BJ (cell line): ENCODE measurements at regions not wholly inside any gene's neighbourhood (a gene's known extent, or its start where the extent isn't known, plus 50 kb on each side); places are given as distances from the start of the nearest gene placed in this dataset.

ENCODE experiments used
- CTCF ChIA-PET: fragments of 350-600 bp; formaldehyde crosslinking; extraction: SDS; loops from one replicate; lab custom pipeline; 2021; ENCODE audit warnings: antibody characterized with exemption, inconsistent platforms; lab: Yijun Ruan, JAX
- POLR2A ChIA-PET: fragments of 300-600 bp; sonication (Branson Sonifier 250); formaldehyde crosslinking; extraction: SDS; loops from one replicate; lab custom pipeline; 2021; ENCODE audit warnings: antibody characterized with exemption; lab: Charles Lee
- DNase-seq: peaks from one replicate; pipeline ENCODE4 v3.0.0-alpha.2; 2011; ENCODE audit warnings: low read depth
- H3K27me3 ChIP-seq: 2 replicates; pipeline ENCODE4 v1.6.0; 2011; ENCODE audit warnings: low read length; ENCODE audit not compliant: control insufficient read depth, insufficient read depth
- H3K36me3 ChIP-seq: 2 replicates; pipeline ENCODE4 v1.5.1; 2011; ENCODE audit warnings: low read length; ENCODE audit not compliant: control insufficient read depth, insufficient read depth
- H3K4me3 ChIP-seq: 2 replicates; pipeline ENCODE4 v1.5.1; 2011; ENCODE audit warnings: low read depth, mild to moderate bottlenecking, control low read depth, low read length
- CTCF ChIP-seq: IDR thresholded peaks from 2 replicates; pipeline ENCODE4 v1.5.1; 2011; ENCODE audit warnings: low read depth, mild to moderate bottlenecking, control low read depth, inconsistent platforms, low read length, moderate library complexity; ENCODE audit not compliant: insufficient read depth

GRCh38 chr1:94332952-94333351 lies 85.2 kb upstream of the ABCD3 start:
- no peaks in the 10 kb centered on the region for H3K27me3 ChIP-seq
- H3K36me3 ChIP-seq = no peaks in the 10 kb centered on the region
- ChIA-PET POLR2A (interaction anchor here (0.6 kb wide), 4 partner anchors 13 to 936 kb away, joined by 3 to 4 read pairs (median 3); no protein-coding TSS in a partner anchor), CTCF (interaction anchor here (0.8 to 26.7 kb wide), 6 partner anchors 96 to 297 kb away, joined by 3 to 874 read pairs (median 6); partner anchors contain the start of gene ARHGAP29)
- no peak overlapping the region for H3K4me3 ChIP-seq
- no peak for DNase-seq
- TF ChIP-seq CTCF = no peak

GRCh38 chr1:94332516-94332915 lies 85.7 kb upstream of the ABCD3 start:
- DNase-seq = no peak
- TF ChIP-seq CTCF = no peak
- POLR2A ChIA-PET = interaction anchor here (0.6 kb wide), 3 partner anchors 283 to 935 kb away, joined by 3 to 4 read pairs (median 3); no protein-coding TSS in a partner anchor
- Histone ChIP-seq H3K4me3 (no peak overlapping the region), H3K27me3 (no peaks in the 10 kb centered on the region), H3K36me3 (no peaks in the 10 kb centered on the region)
- CTCF ChIA-PET = interaction anchor here (0.8 to 26.7 kb wide), 7 partner anchors 14 to 297 kb away, joined by 3 to 874 read pairs (median 6); partner anchors contain the start of gene ARHGAP29

GRCh38 chr1:94329986-94330385 lies 88.2 kb upstream of the ABCD3 start:
- DNase-seq = no peak
- Histone ChIP-seq H3K36me3 (no peaks in the 10 kb centered on the region), H3K4me3 (no peak overlapping the region), H3K27me3 (no peaks in the 10 kb centered on the region)
- CTCF ChIA-PET = interaction anchor here (0.6 to 26.7 kb wide), 15 partner anchors 72 to 420 kb away, joined by 3 to 874 read pairs (median 4); partner anchors contain the start of genes ARHGAP29 and GCLM
- TF ChIP-seq CTCF = peak; percentile 60
- POLR2A ChIA-PET = no interaction called here

- DNase-seq = no peak
- H3K27me3 ChIP-seq = no peaks in the 10 kb centered on the region
- no peak for TF ChIP-seq CTCF
- H3K36me3 ChIP-seq = no peaks in the 10 kb centered on the region
- ChIA-PET CTCF (interaction anchor here (0.6 to 26.7 kb wide), 11 partner anchors 85 to 420 kb away, joined by 3 to 874 read pairs (median 4); partner anchors contain the start of genes ARHGAP29 and GCLM), POLR2A (no interaction called here)
- no peak overlapping the region for H3K4me3 ChIP-seq
Observed at GRCh38 chr1:94329276-94329675, 88.9 kb upstream of the ABCD3 start.

- no peaks in the 10 kb centered on the region for H3K27me3 ChIP-seq
- no peaks in the 10 kb centered on the region for H3K36me3 ChIP-seq
- ChIA-PET POLR2A (no interaction called here), CTCF (interaction anchor here (0.8 to 26.7 kb wide), 8 partner anchors 9 to 292 kb away, joined by 3 to 874 read pairs (median 4); no protein-coding TSS in a partner anchor)
- TF ChIP-seq CTCF = no peak
- H3K4me3 ChIP-seq = no peak overlapping the region
- DNase-seq = no peak
Observed at GRCh38 chr1:94327001-94327690, 89.8 kb upstream of the ARHGAP29 start.
